Superior temporal gyrus (tissue), 1 donor: ENCODE measurements at regions not wholly inside any gene's neighbourhood (a gene's known extent, or its start where the extent isn't known, plus 50 kb on each side); places are given as distances from the start of the nearest gene placed in this dataset.
A peak's percentile ranks its signal among the peaks of the same experiment; 100 is the strongest.

Experiments used
- DNase-seq: peaks from one replicate; pipeline ENCODE4 v3.0.0-alpha.2; 2016; ENCODE audit errors: extremely low spot score

DNA sequence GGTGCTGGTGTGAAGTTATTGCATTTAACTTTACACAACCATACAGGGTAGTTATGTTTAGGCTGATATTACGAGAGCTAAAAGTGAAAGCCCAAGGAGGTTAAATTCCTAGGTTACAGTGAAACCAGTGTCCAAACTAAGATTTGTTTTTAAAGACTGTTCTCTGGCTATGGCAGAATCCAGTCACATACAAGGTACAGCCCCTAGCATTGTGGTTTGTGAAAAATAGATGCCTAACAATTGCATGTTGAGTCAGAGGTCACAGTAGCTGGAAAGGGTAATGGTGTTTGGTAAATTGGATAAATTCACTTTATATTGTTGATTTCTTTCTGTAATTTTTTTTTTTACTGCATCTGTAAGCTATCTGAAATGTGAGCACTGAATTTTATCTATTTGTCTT, 614.6 kb upstream of the TBL1XR1 start:
- DNase-seq = no peak

DNA sequence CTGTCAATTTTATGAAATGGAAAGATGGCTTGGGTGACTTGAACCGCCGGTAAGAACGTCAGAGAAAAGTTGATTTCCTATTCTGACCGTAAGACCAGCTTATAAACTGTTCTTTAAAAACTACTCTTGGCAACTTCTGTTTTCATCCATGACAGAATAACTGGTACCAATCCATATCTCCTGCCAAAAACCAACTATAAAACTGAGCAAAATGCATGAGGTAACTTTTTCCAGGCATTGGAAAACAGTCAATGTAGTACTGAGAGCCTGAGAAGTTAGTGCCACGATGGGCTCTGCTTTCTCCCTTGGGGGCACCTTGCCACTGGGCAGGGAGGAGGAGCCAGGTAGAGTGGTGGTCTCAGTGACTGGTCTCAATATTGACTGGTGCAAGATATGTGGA, 615.2 kb upstream of the TBL1XR1 start:
- DNase-seq = no peak

GRCh38 chr3:177813322-177813721, 616.0 kb upstream of the TBL1XR1 start:
- DNase-seq = no peak

- DNase-seq = no peak
Observed at GRCh38 chr3:177816667-177817208, 619.5 kb upstream of the TBL1XR1 start.

- no peak for DNase-seq
Observed at GRCh38 chr3:177817751-177818150, 620.5 kb upstream of the TBL1XR1 start.

DNA sequence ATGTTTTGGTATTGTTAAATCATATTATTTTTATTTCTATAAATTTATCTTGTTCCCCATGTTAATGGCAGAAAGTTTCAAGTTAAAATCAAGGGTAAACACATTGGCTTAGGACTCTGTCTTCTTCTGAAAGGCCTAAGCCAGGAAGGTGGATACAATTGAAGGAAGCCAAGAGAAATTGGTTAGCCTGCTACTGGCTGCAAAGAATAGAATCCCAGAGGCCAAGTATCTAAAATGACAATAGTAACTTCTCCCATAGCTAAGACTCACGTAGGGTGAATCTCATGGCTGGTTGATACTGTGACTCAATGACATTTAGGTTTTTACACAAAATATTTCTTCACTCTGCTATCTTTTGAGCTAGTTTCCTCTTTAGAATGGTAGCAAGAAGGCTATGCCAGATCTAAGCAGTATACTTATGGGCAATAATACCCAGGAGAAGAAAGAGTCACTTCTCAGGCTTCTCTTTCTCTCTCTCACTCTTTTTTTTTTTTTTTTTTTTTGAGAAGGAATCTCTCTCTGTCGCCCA, 621.5 kb upstream of the TBL1XR1 start:
- DNase-seq = no peak

DNA sequence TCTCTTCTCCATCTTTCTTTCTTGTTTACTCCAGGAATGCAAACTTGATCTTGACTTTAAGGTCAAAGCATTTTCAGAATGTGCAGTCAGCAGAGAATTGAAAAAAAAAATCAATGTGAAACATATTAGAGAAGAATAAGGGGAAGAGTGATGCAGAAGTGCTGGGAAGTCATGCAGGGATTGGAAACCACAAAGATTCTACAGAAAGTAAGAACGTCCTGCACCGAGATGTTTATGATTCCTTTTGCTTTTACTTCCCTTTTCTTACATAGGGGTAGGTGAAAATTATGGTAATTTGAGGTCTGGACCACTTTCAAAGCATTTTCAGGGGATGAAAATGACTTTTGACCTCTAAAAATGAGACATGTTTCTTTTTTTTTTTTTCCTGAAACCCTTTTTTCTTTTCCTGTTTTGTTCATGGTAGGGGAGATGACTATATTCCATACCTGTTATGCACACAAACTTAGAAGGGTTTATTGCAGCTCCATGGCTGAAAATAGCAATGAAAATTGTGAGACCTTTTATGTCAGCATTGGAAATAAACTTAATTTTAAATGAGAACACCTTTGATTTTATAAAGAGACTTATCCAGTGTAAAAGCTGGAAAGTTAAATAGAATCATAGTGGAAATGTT, 623.5 kb upstream of the TBL1XR1 start:
- no peak for DNase-seq

DNA sequence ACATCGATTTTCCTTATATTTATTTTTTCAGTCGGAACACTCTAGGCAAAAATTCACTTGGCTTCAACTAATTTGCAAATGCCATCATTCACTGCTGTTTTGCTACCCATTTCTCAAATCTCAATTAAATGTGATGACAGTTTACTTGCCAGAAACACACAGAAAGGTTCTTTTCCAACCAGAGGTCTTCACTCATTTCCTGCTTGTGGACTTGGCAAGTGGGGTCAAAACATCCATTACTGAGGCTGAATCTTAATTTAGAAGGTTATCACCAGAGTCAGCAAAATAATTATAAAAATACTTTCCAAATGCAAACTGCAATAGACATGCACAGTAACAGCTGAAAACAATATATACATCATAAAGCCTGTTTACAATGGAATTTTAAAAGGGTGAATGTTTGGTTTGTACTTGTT, 625.4 kb upstream of the TBL1XR1 start:
- DNase-seq = no peak

- no peak for DNase-seq
Observed at GRCh38 chr3:177823701-177824189, 626.5 kb upstream of the TBL1XR1 start.

DNA sequence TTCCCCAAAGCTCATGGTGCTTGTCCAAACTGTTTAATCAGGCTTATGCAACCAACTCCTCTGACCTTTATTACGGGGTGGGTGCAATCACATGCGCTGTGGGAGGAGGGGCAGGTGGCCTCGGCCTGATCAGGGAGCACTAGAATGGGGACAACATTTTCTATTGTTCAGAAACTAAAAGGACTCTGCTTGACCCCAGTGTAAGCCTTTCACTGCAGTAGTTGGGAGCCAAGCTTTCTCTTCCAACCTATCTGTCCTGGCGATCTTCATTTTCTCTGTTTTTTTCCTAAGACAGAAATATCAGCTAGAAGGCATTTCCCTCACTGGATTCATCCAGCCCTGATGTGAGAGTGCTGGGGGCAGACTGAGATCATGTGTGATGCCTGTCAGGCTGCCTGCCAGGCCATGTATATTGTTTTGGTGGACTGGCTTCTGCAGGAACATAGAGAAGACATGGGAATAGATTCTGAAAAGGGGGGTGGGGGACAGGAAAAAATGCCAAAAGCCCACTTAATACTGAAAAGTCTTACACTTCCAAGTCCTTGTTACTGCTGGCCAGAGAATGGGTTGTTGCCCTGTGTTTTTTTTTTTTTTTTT, 627.0 kb upstream of the TBL1XR1 start:
- DNase-seq = no peak

- no peak for DNase-seq
Observed at GRCh38 chr3:177824841-177825240, 627.6 kb upstream of the TBL1XR1 start.

DNA sequence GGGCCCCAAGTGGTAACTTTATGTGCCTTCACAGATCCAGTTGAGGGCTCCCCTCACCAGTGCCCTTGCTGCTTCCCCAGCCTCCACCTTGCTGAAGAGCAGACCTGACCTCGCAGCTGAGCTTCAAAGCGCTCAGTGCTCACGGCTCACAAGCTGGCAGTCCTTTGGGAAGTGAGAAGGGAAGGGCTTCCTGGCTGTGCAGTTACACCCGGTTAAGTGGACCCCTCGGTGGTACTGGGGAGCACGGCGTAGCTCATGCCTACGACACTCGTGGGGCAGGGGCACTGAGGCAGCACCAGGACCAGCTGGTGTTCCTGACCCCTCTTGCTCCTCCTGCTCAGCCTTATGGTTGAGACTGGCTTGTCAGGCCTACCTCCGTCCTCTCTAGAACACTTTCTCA, 629.0 kb upstream of the TBL1XR1 start:
- DNase-seq = no peak

DNA sequence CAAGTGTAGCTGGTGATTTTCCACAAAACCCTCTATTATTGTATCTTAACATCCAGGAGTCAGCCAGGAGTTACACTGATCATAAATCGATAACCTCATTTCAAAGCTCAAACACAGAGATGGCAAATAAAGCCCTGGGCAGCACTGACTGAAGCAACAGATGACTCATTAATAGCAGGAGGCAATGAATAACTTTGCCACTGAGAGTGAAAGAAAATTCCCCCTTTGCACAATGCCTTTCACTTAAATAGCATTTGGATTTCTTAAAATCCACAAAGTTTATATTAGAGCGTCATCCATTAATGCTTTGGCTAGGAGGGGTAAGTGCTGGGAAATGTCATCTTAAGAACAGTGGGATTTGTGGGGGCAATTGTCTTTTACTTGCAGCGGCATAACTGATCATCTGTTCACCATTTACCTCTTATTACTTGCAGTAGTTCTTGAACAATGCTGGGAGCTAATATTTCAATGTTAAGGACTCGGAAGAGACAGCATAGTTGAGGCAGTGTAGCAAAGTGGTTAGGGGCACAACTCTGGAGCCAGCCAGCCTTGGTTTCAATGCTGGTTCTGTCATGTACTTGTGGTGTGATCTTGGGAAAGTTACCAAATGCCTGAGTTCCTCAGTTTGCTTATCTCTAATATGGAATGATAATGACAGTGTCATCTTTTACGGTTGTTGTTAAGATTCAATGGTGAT, 630.4 kb upstream of the TBL1XR1 start:
- no peak for DNase-seq

DNA sequence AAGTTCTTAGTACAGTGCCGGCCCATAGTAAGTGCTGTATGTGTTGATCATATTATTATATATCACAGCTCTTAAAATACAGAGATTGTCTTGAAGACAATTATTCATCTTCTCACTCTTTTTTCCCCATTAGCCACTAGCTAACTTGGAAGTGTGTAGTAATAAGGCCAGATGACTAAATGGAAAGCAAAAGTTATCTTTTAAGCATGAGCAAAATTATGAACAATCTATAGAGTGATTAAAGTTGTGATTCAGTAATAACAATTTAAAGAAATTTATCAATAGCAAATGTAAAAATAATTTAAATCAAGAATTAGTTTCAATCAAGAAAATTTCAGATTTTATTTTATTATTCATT, 630.9 kb upstream of the TBL1XR1 start:
- no peak for DNase-seq

DNA sequence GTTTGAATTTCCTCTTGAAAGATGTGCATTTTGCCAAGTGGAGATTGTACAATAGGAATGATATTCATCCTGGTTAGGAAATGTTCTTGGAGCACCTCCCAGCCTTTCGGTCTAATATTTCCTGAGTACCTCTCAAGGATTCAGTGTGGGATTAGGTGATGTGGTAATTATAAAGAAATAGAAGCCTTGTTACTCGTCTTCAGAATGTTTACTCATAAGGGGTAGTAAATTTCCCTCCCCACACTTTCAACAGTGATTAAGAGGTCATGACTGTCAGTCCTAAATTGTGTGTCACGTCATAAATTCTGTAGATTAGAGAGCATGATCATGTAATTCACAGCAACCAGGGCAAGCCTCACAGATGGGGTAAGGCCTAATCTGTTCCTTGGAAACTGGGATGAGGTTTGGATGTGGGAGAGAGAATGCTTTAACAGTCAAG, 633.1 kb upstream of the TBL1XR1 start:
- DNase-seq = no peak

DNA sequence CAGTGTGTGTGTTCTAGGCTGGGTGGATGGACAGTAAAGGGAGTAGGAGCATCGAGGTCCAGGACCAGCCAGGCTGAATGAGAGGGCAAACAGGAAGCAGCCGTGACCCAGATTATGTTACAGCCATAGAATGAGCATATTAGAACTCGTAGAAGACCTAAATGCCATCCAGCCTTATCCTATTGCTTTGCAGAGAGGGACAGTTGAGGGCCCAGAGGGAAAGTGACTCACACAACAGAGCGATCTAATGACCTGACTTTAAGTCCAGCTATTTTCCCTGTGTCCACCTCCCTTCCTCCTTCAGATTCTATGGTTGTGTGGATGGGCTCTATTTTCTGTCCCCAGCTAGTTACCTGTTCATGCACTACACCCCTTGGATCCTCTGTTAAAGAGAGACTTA, 634.1 kb upstream of the TBL1XR1 start:
- no peak for DNase-seq

DNA sequence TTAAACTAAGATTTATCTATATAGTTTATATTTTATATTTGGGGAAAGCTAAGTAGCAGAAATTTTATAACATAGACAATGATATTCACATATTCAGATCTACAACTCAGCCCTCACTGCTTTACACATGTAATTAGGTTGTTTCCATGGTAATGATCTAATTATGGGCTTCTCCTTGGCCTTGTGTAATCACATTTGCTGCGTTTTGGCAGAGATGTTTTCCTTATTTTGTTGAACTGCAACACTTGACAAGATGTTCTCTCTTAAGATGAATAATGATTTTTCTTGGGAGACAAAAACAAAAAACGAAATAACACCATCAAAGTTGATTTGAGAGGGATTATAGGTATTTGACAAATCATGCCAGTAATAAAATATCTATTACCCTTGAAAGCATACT, 635.6 kb upstream of the TBL1XR1 start:
- DNase-seq = peak; percentile 78

- DNase-seq = no peak
Observed at GRCh38 chr3:177833332-177833731, 636.0 kb upstream of the TBL1XR1 start.

DNA sequence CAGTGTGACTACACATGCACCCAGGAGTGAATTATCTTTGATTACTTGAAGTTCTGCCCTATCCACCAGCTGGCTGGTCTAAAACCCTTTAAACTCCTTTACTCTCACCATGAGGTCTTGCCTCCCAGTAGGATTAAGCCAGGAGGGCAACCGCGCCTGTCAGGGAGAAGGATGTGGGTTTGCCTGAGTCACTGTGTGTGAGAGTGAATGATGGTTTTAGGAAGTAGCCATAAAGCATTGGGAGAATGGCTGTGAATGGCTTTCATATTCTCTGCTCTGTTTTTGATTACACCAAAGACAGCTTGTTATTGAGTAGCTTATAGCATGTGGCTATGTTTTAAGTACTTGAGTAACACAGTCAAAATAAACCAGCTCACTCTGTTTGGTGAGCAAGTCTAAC, 637.7 kb upstream of the TBL1XR1 start:
- DNase-seq = no peak

- DNase-seq = no peak
Observed at GRCh38 chr3:177835917-177836316, 638.6 kb upstream of the TBL1XR1 start.

DNA sequence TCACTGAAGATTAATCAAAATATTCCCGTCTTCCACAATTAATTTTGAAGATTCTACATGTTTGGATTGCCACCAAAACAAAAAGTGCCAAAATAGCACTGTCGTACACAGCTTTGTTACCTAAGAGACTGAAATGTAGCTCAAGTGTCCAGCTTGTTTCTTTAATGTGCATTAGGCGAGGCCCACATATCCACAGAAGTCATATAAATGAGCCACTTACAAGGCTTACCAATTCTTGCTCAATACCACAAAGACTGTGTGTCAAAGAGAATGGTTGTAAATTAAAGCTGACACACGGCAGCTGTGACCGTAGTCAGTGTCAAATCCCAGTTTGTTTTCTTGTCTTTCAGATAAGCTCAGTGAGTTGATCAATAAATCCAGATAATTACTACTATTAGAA, 639.4 kb upstream of the TBL1XR1 start:
- DNase-seq = no peak

GRCh38 chr3:177837951-177838655, 640.8 kb upstream of the TBL1XR1 start:
- DNase-seq = peak; percentile 24
